ENCODE measurements at regions not wholly inside any gene's neighbourhood (a gene's known extent, or its start where the extent isn't known, plus 50 kb on each side); places are given as distances from the start of the nearest gene placed in this dataset.

DNA sequence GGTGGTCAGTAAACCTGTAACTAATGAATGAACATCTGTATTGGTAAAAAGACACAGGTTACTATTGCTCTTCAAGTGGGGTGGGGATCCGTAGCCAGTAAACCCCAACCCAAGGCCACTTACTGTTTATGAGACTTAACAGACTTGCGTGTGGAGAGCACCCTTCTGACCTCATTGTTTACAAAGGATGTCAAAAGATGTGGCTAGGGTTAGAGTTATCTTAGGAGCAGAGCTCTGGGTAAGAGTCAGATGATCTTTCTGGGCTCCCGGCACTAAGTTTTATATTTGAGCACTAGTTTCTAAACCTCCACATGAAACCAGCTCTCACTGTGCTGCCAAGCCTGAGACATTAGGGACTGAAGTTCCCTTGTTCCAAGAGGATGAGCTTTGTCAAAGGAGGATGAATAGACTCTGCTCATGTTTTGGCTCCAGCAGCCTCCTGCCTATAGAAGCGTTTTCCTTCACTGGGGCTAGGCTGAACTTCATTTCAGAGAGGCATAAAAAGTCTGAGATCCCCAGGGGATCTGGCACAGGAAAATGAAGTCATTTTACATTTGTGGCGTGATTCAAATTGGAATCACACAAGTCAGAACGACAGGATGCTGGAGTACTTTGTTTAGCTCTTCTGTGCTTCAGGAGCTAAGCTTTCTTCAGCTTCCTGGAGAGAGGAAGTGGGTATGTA is 403.1 kb upstream of the TRIB2 start:
- H3K9ac ChIP-seq (ENCODE audit: low read length) = no peak overlapping the region
- no peak overlapping the region for H3K4me3 ChIP-seq (ENCODE audit: low read length)
- no peak overlapping the region for H3K4me2 ChIP-seq (ENCODE audit: low read length)
- peaks cover 17% of the 10 kb centered on the region; the same call in 1 of the 2 replicates for H3K27me3 ChIP-seq (ENCODE audit: low read depth, low read length)
- H3K27ac ChIP-seq (ENCODE audit: low read length) = no peak overlapping the region
- H3K36me3 ChIP-seq (replicated peaks; ENCODE audit: low read depth, low read length) = no peaks in the 10 kb centered on the region
- H3K79me2 ChIP-seq (ENCODE audit: low read length) = no peaks in the 10 kb centered on the region
- no peak for TF ChIP-seq EZH2phosphoT487 (IDR thresholded peaks at IDR 0.05; ENCODE audit: low read depth)
- TF ChIP-seq, protein P1, sequence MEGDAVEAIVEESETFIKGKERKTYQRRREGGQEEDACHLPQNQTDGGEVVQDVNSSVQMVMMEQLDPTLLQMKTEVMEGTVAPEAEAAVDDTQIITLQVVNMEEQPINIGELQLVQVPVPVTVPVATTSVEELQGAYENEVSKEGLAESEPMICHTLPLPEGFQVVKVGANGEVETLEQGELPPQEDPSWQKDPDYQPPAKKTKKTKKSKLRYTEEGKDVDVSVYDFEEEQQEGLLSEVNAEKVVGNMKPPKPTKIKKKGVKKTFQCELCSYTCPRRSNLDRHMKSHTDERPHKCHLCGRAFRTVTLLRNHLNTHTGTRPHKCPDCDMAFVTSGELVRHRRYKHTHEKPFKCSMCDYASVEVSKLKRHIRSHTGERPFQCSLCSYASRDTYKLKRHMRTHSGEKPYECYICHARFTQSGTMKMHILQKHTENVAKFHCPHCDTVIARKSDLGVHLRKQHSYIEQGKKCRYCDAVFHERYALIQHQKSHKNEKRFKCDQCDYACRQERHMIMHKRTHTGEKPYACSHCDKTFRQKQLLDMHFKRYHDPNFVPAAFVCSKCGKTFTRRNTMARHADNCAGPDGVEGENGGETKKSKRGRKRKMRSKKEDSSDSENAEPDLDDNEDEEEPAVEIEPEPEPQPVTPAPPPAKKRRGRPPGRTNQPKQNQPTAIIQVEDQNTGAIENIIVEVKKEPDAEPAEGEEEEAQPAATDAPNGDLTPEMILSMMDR (IDR thresholded peaks at IDR 0.05; ENCODE audit: low read depth, low read length) = no peak
- no peaks in the 10 kb centered on the region for H3K9me3 ChIP-seq (ENCODE audit: insufficient read depth, low read length)
- no peaks in the 10 kb centered on the region for H4K20me1 ChIP-seq (ENCODE audit: insufficient read depth, low read length)
- H2AFZ ChIP-seq (ENCODE audit: low read depth, low read length) = no peak overlapping the region
- H3K4me1 ChIP-seq (ENCODE audit: low read length) = no peaks in the 10 kb centered on the region

DNA sequence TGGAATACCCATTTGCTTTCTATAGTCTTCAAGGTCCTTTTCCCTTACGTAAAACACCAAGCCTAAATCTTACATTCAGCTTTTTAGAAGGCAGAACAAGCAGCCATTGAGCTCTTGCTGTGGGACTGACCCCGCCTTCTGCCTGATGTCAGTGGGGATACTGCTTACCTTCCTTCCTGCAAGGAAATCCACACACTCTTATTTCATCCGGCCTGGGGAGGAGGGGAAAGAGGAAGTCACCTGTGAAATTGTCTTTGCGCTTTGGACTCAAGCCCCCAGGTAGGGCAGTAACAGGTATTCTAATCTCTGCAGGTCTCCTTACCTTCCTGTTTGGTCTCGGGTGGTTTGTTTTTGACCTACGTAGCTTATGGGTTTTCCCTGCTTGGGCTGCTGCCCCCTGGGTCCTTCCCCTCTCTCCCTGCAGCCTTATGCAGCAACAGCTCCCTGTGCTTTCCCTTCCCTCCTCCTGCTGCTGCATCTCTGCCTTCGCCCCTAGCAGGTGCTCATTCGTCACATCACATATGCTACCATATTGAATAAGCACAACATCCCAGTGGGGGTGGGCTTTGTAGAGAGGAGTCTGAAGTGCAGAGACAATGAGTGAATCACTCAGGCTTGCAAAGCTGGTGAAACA is 402.5 kb upstream of the TRIB2 start:
- H3K9me3 ChIP-seq (ENCODE audit: insufficient read depth, low read length) = no peaks in the 10 kb centered on the region
- H3K79me2 ChIP-seq (ENCODE audit: low read length) = no peaks in the 10 kb centered on the region
- H3K27me3 ChIP-seq (ENCODE audit: low read depth, low read length) = peaks cover 17% of the 10 kb centered on the region; the same call in 1 of the 2 replicates
- no peak overlapping the region for H3K4me2 ChIP-seq (ENCODE audit: low read length)
- H3K9ac ChIP-seq (ENCODE audit: low read length) = no peak overlapping the region
- H3K27ac ChIP-seq (ENCODE audit: low read length) = no peak overlapping the region
- H3K4me1 ChIP-seq (ENCODE audit: low read length) = no peaks in the 10 kb centered on the region
- no peak overlapping the region for H3K4me3 ChIP-seq (ENCODE audit: low read length)
- H4K20me1 ChIP-seq (ENCODE audit: insufficient read depth, low read length) = no peaks in the 10 kb centered on the region; the same call in 1 of the 2 replicates
- H3K36me3 ChIP-seq (replicated peaks; ENCODE audit: low read depth, low read length) = no peaks in the 10 kb centered on the region
- H2AFZ ChIP-seq (ENCODE audit: low read depth, low read length) = no peak overlapping the region
- no peak for TF ChIP-seq EZH2phosphoT487 (IDR thresholded peaks at IDR 0.05; ENCODE audit: low read depth)
- TF ChIP-seq, protein P1 (IDR thresholded peaks at IDR 0.05; ENCODE audit: low read depth, low read length) = no peak

- Histone ChIP-seq H3K36me3 (replicated peaks; ENCODE audit: low read depth, low read length) (no peaks in the 10 kb centered on the region), H3K27me3 (ENCODE audit: low read depth, low read length) (peaks cover 17% of the 10 kb centered on the region; the same call in 1 of the 2 replicates), H2AFZ (ENCODE audit: low read depth, low read length) (no peak overlapping the region), H3K79me2 (ENCODE audit: low read length) (no peaks in the 10 kb centered on the region), H3K4me1 (ENCODE audit: low read length) (peaks cover 6% of the 10 kb centered on the region), H3K4me2 (ENCODE audit: low read length) (no peak overlapping the region), H3K27ac (ENCODE audit: low read length) (no peak overlapping the region), H4K20me1 (ENCODE audit: insufficient read depth, low read length) (no peaks in the 10 kb centered on the region; the same call in 1 of the 2 replicates), H3K4me3 (ENCODE audit: low read length) (no peak overlapping the region), H3K9me3 (ENCODE audit: insufficient read depth, low read length) (no peaks in the 10 kb centered on the region), H3K9ac (ENCODE audit: low read length) (no peak overlapping the region)
- TF ChIP-seq, protein P1 (IDR thresholded peaks at IDR 0.05; ENCODE audit: low read depth, low read length) = no peak
- TF ChIP-seq EZH2phosphoT487 (IDR thresholded peaks at IDR 0.05; ENCODE audit: low read depth) = no peak
Observed at GRCh38 chr2:12315224-12315623, 401.5 kb upstream of the TRIB2 start.

DNA sequence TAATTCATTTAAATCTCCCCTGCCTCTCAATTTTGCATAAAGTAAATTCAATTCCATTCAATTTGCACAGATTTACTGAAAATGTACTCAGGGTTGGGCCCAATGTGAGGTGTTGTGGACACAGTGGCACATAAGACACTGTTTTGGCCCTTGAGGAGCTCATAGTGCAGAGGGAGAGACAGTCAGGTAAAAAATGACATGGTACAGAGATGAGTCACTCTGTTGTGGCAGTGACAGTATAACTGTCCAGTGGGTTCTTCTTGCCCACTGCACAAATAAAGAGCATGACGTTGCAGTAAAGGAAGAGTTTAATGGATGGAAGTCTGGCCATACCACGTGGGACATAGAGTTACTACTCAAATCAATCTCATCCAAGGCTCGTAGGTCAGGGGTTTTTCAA is 400.3 kb upstream of the TRIB2 start:
- no peak for TF ChIP-seq EZH2phosphoT487 (IDR thresholded peaks at IDR 0.05; ENCODE audit: low read depth)
- TF ChIP-seq, protein P1 (IDR thresholded peaks at IDR 0.05; ENCODE audit: low read depth, low read length) = no peak
- Histone ChIP-seq H3K9me3 (ENCODE audit: insufficient read depth, low read length) (no peaks in the 10 kb centered on the region), H3K27ac (ENCODE audit: low read length) (no peak overlapping the region), H3K4me3 (ENCODE audit: low read length) (no peak overlapping the region), H3K4me1 (ENCODE audit: low read length) (peaks cover 9% of the 10 kb centered on the region), H3K36me3 (replicated peaks; ENCODE audit: low read depth, low read length) (no peaks in the 10 kb centered on the region), H3K79me2 (ENCODE audit: low read length) (no peaks in the 10 kb centered on the region), H2AFZ (ENCODE audit: low read depth, low read length) (no peak overlapping the region), H3K27me3 (ENCODE audit: low read depth, low read length) (peaks cover 17% of the 10 kb centered on the region; the same call in 1 of the 2 replicates), H4K20me1 (ENCODE audit: insufficient read depth, low read length) (no peaks in the 10 kb centered on the region; the same call in 1 of the 2 replicates), H3K4me2 (ENCODE audit: low read length) (no peak overlapping the region), H3K9ac (ENCODE audit: low read length) (no peak overlapping the region)
